SK-N-SH (cell line): ENCODE measurements at regions not wholly inside any gene's neighbourhood (a gene's known extent, or its start where the extent isn't known, plus 50 kb on each side); places are given as distances from the start of the nearest gene placed in this dataset.

Experiments
- FOSL2 ChIP-seq: IDR thresholded peaks from 2 replicates; pipeline ENCODE4 v1.4.0; 2012; ENCODE audit warnings: low read depth, mild to moderate bottlenecking, moderate library complexity, borderline replicate concordance
- GABPA ChIP-seq: IDR thresholded peaks from 2 replicates; pipeline ENCODE4 v1.4.0; 2012; ENCODE audit warnings: low read depth, mild to moderate bottlenecking
- JUND ChIP-seq: IDR thresholded peaks from 2 replicates; pipeline ENCODE4 v1.4.0; 2012
- MEF2A ChIP-seq: IDR thresholded peaks from 2 replicates; pipeline ENCODE4 v1.4.0; 2012; ENCODE audit warnings: low read depth, borderline replicate concordance
- NRF1 ChIP-seq: IDR thresholded peaks from 2 replicates; pipeline ENCODE4 v1.6.1; 2012; ENCODE audit warnings: low read depth, mild to moderate bottlenecking, low read length
- RAD21 ChIP-seq: IDR thresholded peaks from 2 replicates; pipeline ENCODE4 v1.6.1; 2012; ENCODE audit warnings: mild to moderate bottlenecking, low read length
- RCOR1 ChIP-seq: fragments of 150-350 bp; IDR thresholded peaks from 2 replicates; pipeline ENCODE4 v1.6.1; 2017; ENCODE audit warnings: antibody characterized with exemption, low read length
- RFX5 ChIP-seq: IDR thresholded peaks from 2 replicates; pipeline ENCODE4 v1.6.1; 2012; ENCODE audit warnings: mild to moderate bottlenecking, improper control_type of control experiment, low read length
- TF ChIP-seq, protein P1 (sequence below): IDR thresholded peaks from 2 replicates; pipeline ENCODE4 v1.6.1; 2012; ENCODE audit warnings: mild to moderate bottlenecking, low read depth, low read length, moderate library complexity
- TF ChIP-seq, protein P2 (sequence below): IDR thresholded peaks from 2 replicates; pipeline ENCODE4 v1.4.0; 2012; ENCODE audit warnings: low read depth, borderline replicate concordance
- TF ChIP-seq, protein P3 (sequence below): IDR thresholded peaks from 2 replicates; pipeline ENCODE4 v1.4.0; 2012; ENCODE audit warnings: low read depth
- TF ChIP-seq, protein P4 (sequence below): fragments of 200-600 bp; sonication (generic); IDR thresholded peaks from 2 replicates; pipeline ENCODE4 v1.6.1; 2017; ENCODE audit warnings: antibody characterized with exemption, mild to moderate bottlenecking, moderate library complexity
- TF ChIP-seq, protein P5 (sequence below): fragments of 150-350 bp; IDR thresholded peaks from 2 replicates; pipeline ENCODE4 v1.6.1; 2017; ENCODE audit warnings: antibody characterized with exemption, low read length, low read depth, borderline replicate concordance
- TF ChIP-seq, protein P6 (sequence below): IDR thresholded peaks from 2 replicates; pipeline ENCODE4; 2012

DNA sequence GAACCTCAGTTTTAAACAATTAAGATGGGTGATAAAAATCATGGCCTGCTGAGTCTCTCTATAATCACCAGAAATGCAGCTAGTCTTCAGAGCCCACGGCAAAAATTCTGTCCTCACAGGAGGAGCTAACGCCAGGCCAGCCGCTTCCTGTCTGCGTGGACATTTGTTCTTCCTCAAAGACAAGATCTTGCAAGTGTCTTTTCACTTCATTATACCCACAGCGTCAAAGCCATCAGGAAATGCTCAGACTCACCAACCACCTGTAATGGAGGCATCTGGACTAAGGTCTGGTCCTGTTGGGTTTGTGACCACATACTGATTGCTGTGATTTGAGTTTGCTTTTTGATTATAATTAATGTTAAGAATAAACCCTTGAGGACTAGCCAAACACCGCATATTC is 473.8 kb upstream of the MC4R start (continued):
- TF ChIP-seq, protein P1, sequence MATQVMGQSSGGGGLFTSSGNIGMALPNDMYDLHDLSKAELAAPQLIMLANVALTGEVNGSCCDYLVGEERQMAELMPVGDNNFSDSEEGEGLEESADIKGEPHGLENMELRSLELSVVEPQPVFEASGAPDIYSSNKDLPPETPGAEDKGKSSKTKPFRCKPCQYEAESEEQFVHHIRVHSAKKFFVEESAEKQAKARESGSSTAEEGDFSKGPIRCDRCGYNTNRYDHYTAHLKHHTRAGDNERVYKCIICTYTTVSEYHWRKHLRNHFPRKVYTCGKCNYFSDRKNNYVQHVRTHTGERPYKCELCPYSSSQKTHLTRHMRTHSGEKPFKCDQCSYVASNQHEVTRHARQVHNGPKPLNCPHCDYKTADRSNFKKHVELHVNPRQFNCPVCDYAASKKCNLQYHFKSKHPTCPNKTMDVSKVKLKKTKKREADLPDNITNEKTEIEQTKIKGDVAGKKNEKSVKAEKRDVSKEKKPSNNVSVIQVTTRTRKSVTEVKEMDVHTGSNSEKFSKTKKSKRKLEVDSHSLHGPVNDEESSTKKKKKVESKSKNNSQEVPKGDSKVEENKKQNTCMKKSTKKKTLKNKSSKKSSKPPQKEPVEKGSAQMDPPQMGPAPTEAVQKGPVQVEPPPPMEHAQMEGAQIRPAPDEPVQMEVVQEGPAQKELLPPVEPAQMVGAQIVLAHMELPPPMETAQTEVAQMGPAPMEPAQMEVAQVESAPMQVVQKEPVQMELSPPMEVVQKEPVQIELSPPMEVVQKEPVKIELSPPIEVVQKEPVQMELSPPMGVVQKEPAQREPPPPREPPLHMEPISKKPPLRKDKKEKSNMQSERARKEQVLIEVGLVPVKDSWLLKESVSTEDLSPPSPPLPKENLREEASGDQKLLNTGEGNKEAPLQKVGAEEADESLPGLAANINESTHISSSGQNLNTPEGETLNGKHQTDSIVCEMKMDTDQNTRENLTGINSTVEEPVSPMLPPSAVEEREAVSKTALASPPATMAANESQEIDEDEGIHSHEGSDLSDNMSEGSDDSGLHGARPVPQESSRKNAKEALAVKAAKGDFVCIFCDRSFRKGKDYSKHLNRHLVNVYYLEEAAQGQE = no peak
- TF ChIP-seq, protein P2, sequence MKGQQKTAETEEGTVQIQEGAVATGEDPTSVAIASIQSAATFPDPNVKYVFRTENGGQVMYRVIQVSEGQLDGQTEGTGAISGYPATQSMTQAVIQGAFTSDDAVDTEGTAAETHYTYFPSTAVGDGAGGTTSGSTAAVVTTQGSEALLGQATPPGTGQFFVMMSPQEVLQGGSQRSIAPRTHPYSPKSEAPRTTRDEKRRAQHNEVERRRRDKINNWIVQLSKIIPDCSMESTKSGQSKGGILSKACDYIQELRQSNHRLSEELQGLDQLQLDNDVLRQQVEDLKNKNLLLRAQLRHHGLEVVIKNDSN = no peak
- TF ChIP-seq FOSL2 (no peak), RAD21 (peak; percentile 20; the same call in 1 of the 2 replicates), JUND (no peak), RCOR1 (peak; percentile 99), RFX5 (no peak), NRF1 (no peak), GABPA (no peak), MEF2A (no peak)
- TF ChIP-seq, protein P3, sequence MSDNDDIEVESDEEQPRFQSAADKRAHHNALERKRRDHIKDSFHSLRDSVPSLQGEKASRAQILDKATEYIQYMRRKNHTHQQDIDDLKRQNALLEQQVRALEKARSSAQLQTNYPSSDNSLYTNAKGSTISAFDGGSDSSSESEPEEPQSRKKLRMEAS = no peak
- TF ChIP-seq, protein P4, sequence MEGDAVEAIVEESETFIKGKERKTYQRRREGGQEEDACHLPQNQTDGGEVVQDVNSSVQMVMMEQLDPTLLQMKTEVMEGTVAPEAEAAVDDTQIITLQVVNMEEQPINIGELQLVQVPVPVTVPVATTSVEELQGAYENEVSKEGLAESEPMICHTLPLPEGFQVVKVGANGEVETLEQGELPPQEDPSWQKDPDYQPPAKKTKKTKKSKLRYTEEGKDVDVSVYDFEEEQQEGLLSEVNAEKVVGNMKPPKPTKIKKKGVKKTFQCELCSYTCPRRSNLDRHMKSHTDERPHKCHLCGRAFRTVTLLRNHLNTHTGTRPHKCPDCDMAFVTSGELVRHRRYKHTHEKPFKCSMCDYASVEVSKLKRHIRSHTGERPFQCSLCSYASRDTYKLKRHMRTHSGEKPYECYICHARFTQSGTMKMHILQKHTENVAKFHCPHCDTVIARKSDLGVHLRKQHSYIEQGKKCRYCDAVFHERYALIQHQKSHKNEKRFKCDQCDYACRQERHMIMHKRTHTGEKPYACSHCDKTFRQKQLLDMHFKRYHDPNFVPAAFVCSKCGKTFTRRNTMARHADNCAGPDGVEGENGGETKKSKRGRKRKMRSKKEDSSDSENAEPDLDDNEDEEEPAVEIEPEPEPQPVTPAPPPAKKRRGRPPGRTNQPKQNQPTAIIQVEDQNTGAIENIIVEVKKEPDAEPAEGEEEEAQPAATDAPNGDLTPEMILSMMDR = no peak
- TF ChIP-seq, protein P5, sequence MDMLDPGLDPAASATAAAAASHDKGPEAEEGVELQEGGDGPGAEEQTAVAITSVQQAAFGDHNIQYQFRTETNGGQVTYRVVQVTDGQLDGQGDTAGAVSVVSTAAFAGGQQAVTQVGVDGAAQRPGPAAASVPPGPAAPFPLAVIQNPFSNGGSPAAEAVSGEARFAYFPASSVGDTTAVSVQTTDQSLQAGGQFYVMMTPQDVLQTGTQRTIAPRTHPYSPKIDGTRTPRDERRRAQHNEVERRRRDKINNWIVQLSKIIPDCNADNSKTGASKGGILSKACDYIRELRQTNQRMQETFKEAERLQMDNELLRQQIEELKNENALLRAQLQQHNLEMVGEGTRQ = no peak
- TF ChIP-seq, protein P6, sequence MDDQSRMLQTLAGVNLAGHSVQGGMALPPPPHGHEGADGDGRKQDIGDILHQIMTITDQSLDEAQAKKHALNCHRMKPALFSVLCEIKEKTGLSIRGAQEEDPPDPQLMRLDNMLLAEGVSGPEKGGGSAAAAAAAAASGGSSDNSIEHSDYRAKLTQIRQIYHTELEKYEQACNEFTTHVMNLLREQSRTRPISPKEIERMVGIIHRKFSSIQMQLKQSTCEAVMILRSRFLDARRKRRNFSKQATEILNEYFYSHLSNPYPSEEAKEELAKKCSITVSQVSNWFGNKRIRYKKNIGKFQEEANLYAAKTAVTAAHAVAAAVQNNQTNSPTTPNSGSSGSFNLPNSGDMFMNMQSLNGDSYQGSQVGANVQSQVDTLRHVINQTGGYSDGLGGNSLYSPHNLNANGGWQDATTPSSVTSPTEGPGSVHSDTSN = no peak
